Immature natural killer cell (primary cell): ENCODE measurements at regions not wholly inside any gene's neighbourhood (a gene's known extent, or its start where the extent isn't known, plus 50 kb on each side); places are given as distances from the start of the nearest gene placed in this dataset.
"Not testable (repeated sequence)": the region's sequence is repeated elsewhere in the genome, so short reads cannot be mapped to it uniquely, and the experiment has no call there.

Source experiments
- DNase-seq, 3 donors: peaks; one replicate each; pipeline ENCODE4 v3.0.0; 2022; ENCODE audit warnings: mixed read lengths in 1 of 3
- H3K27ac Mint-ChIP-seq, 6 donors: one replicate each; pipeline ENCODE4 v1.8.0; 2020; ENCODE audit warnings: mixed read lengths in 6 of 6, mild to moderate bottlenecking in 5 of 6, inconsistent platforms in 4 of 6, moderate library complexity in 3 of 6
- H3K27me3 Mint-ChIP-seq, 3 donors: one replicate each; pipeline ENCODE4 v1.8.0; 2020 to 2021; ENCODE audit warnings: low read depth in 3 of 3, mild to moderate bottlenecking in 3 of 3, mixed read lengths in 3 of 3, moderate library complexity in 3 of 3, inconsistent platforms in 1 of 3
- H3K36me3 Mint-ChIP-seq, 3 donors: one replicate each; pipeline ENCODE4 v1.8.0; 2020; ENCODE audit warnings: mixed read lengths in 3 of 3, inconsistent platforms in 2 of 3, mild to moderate bottlenecking in 2 of 3
- H3K4me1 Mint-ChIP-seq, 2 donors: one replicate each; pipeline ENCODE4 v1.8.0; 2020; ENCODE audit warnings: inconsistent platforms in 2 of 2, mild to moderate bottlenecking in 2 of 2, mixed read lengths in 2 of 2, moderate library complexity in 1 of 2
- H3K4me3 Mint-ChIP-seq, 5 donors: one replicate each; pipeline ENCODE4 v1.8.0; 2020; ENCODE audit warnings: mild to moderate bottlenecking in 5 of 5, mixed read lengths in 5 of 5, inconsistent platforms in 3 of 5, moderate library complexity in 3 of 5
- H3K9me3 Mint-ChIP-seq, 6 donors: one replicate each; pipeline ENCODE4 v1.8.0; 2020; ENCODE audit warnings: mild to moderate bottlenecking in 6 of 6, mixed read lengths in 6 of 6, inconsistent platforms in 4 of 6, moderate library complexity in 3 of 6

DNA sequence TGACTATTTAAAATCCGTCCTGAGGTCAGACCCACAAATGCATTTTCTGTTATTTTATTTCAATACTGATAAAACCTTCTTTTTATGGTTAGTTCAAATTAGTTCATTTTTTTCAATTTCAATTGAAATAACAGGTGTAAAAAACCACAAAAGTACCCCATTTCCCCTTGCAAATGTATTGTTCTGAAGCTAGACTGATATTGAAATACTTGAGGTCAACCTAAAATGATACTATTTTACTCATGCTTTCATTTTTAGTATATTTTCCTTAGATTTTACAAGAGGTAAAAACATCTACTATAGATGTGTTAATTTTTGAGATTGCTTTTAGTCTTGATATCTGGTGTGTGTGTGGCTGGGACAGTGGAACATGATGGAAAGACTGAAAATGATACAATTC is 2237.8 kb downstream of the ARAP2 start:
- DNase-seq, H3K27me3 Mint-ChIP-seq, H3K36me3 Mint-ChIP-seq, H3K27ac Mint-ChIP-seq, H3K4me1 Mint-ChIP-seq, H3K4me3 Mint-ChIP-seq: not testable (repeated sequence)
- H3K9me3 Mint-ChIP-seq = peaks cover 7 to 18% (median 11%) of the 10 kb centered on the region in 6 donors

DNA sequence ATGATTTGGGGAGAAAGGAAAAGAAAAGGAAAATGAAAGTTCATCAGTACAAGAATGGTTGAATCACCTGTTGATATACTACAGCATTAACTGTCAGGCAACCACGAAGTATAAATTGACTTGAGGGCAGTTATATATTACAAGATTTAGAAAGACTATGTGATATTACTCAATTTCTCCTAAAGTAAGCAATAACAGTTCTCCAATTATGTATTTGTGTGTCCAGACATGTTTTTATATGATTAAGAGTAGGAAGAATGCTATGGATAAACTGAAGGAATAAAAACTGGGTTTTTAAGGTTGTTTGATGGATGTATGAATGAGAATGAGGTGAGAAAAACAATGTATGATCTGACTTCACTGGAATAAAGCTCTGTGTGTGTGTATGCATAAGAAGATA is 2234.4 kb downstream of the ARAP2 start:
- no peaks in the 10 kb centered on the region for H3K27me3 Mint-ChIP-seq
- no peaks in the 10 kb centered on the region for H3K36me3 Mint-ChIP-seq
- no peaks in the 10 kb centered on the region for H3K4me1 Mint-ChIP-seq
- H3K9me3 Mint-ChIP-seq = peaks cover 6 to 18% (median 11%) of the 10 kb centered on the region in 6 donors
- H3K4me3 Mint-ChIP-seq = no peak overlapping the region
- no peak overlapping the region for H3K27ac Mint-ChIP-seq
- DNase-seq = no peak

- DNase-seq = no peak
- Mint-ChIP-seq H3K36me3 (no peaks in the 10 kb centered on the region), H3K4me3 (no peak overlapping the region), H3K27ac (no peak overlapping the region), H3K27me3 (no peaks in the 10 kb centered on the region), H3K4me1 (no peaks in the 10 kb centered on the region), H3K9me3 (peaks cover 6 to 21% (median 15%) of the 10 kb centered on the region in 6 donors)
Measured at GRCh38 chr4:34010751-34011519, 2233.4 kb downstream of the ARAP2 start.

GRCh38 chr4:34035225-34035624 is 2209.1 kb downstream of the ARAP2 start:
- DNase-seq = no peak
- no peaks in the 10 kb centered on the region for H3K27me3 Mint-ChIP-seq
- no peak overlapping the region for H3K4me3 Mint-ChIP-seq
- H3K4me1 Mint-ChIP-seq = no peaks in the 10 kb centered on the region
- H3K36me3 Mint-ChIP-seq = no peaks in the 10 kb centered on the region
- no peak overlapping the region for H3K27ac Mint-ChIP-seq
- peaks cover 6 to 28% (median 13%) of the 10 kb centered on the region in 6 donors for H3K9me3 Mint-ChIP-seq

DNA sequence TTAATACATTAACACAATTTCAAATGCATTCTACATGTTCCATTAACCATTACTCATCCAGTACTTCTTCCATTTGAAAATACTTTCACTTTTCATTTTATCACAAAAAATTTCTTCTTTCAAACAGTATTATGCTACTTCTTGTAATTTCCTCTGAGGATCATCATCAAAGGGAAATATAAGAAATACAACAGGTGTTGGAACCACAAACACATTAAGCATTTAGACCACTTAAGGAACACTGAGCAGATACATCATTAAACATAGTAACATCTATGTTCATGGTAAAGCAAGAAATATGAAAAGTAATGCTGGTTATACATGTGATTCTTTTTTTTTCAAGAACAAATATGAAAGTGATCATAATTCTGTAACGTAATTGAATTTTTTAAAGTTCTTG is 2207.0 kb downstream of the ARAP2 start:
- DNase-seq = no peak
- Mint-ChIP-seq H3K27ac (no peak overlapping the region), H3K4me3 (no peak overlapping the region), H3K36me3 (no peaks in the 10 kb centered on the region), H3K9me3 (peaks cover 3 to 23% (median 9%) of the 10 kb centered on the region in 6 donors), H3K27me3 (no peaks in the 10 kb centered on the region), H3K4me1 (no peaks in the 10 kb centered on the region)

DNA sequence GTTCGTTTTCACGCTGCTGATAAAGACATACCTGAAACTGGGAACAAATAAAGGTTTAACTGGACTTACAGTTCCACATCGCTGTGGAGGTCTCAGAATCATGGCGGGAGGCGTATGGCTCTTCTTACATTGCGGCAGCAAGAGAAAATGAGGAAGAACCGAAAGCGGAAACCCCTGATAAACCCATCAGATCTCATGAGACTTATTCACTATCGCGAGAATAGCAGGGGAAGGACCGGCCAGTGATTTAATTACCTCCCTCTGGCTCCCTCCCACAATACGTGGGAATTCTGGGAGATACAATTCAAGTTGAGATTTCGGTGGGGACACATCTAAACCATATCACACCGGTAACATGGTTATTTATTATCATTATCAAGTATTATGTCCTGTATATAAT is 2204.5 kb downstream of the ARAP2 start:
- peaks cover 3 to 38% (median 9%) of the 10 kb centered on the region in 6 donors for H3K9me3 Mint-ChIP-seq
- H3K27ac Mint-ChIP-seq = no peak overlapping the region
- H3K4me3 Mint-ChIP-seq = no peak overlapping the region
- no peaks in the 10 kb centered on the region for H3K27me3 Mint-ChIP-seq
- no peaks in the 10 kb centered on the region for H3K4me1 Mint-ChIP-seq
- no peak for DNase-seq
- no peaks in the 10 kb centered on the region for H3K36me3 Mint-ChIP-seq

DNA sequence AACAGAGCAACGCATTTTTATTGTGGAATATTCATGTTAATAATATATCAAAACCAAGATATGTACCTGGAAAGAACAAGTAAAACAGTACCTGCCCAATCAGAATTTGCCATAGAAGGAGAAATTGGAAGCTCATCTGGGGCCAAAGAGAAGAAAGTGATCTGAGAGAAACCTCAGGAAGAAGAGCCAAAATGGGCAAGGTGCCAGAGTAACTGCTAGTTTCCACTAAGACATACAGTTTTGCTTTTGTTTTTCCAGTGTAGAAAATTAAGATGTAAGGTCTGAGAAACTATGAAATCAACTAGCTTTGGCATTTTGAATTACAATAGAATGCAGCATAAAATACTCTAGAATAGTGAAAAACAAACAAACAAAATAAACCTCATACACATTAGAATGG is 2201.2 kb downstream of the ARAP2 start:
- Mint-ChIP-seq H3K27me3 (no peaks in the 10 kb centered on the region), H3K9me3 (peaks cover 5 to 43% (median 12%) of the 10 kb centered on the region in 6 donors), H3K4me1 (no peaks in the 10 kb centered on the region), H3K27ac (no peak overlapping the region), H3K36me3 (no peaks in the 10 kb centered on the region), H3K4me3 (no peak overlapping the region)
- DNase-seq = no peak

DNA sequence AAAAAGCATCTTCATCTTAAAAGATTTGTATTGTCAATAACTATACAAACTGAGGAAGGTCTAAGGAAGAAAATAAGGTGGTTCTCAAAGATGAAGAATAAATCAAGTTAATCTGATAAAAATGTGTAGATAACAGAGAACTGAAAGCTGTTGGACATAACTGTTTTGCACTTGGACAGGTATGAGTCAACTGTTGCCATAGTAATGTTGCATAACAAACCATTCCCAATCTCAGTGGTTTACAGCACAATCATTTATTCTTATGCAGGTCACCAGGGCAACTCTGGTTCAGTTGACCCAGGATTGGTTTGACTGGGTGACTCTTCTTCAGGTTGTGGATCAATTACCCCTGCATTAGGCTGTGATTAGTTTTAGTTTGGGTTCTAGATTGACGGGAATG is 2197.7 kb downstream of the ARAP2 start:
- no peaks in the 10 kb centered on the region for H3K27me3 Mint-ChIP-seq
- no peaks in the 10 kb centered on the region for H3K4me1 Mint-ChIP-seq
- no peak overlapping the region for H3K27ac Mint-ChIP-seq
- H3K4me3 Mint-ChIP-seq = no peak overlapping the region
- peaks cover 3 to 50% (median 15%) of the 10 kb centered on the region in 6 donors for H3K9me3 Mint-ChIP-seq
- H3K36me3 Mint-ChIP-seq = no peaks in the 10 kb centered on the region
- DNase-seq = no peak

GRCh38 chr4:34047363-34047762 is 2197.0 kb downstream of the ARAP2 start:
- no peaks in the 10 kb centered on the region for H3K36me3 Mint-ChIP-seq
- no peak overlapping the region for H3K4me3 Mint-ChIP-seq
- no peaks in the 10 kb centered on the region for H3K4me1 Mint-ChIP-seq
- peaks cover 0 to 45% (median 14%) of the 10 kb centered on the region in 6 donors for H3K9me3 Mint-ChIP-seq
- H3K27me3 Mint-ChIP-seq = no peaks in the 10 kb centered on the region
- no peak for DNase-seq
- H3K27ac Mint-ChIP-seq = no peak overlapping the region

DNA sequence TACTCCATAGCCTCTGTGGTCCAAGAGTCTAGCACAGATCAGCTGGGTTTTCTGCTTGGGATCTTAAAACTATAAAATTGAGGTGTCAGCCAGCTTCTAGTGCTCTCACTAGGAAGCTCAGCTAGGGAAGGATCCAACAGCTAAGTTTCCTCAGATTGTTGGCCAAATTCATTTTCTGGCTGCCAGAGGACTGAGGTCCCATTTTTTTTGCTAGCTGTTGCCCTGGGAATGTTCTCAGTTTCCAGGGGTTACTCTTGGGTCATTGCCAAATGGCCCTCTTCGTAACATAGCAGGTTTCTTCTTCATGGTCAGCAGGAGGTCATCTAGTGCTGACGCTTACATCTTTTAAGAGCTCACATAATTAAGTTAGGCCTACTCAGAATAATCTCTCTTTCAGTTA is 2178.2 kb downstream of the ARAP2 start:
- no peak for DNase-seq
- no peak overlapping the region for H3K27ac Mint-ChIP-seq
- no peaks in the 10 kb centered on the region for H3K36me3 Mint-ChIP-seq
- no peaks in the 10 kb centered on the region for H3K4me1 Mint-ChIP-seq
- peaks cover 2 to 22% (median 12%) of the 10 kb centered on the region in 6 donors for H3K9me3 Mint-ChIP-seq
- peaks cover 0 to 2% (median 0%) of the 10 kb centered on the region in 3 donors for H3K27me3 Mint-ChIP-seq
- no peak overlapping the region for H3K4me3 Mint-ChIP-seq

GRCh38 chr4:34091451-34091850 is 2152.9 kb downstream of the ARAP2 start:
- no peak for DNase-seq
- peaks cover 6 to 33% (median 14%) of the 10 kb centered on the region in 6 donors for H3K9me3 Mint-ChIP-seq
- H3K4me1 Mint-ChIP-seq = no peaks in the 10 kb centered on the region
- no peak overlapping the region for H3K4me3 Mint-ChIP-seq
- no peaks in the 10 kb centered on the region for H3K36me3 Mint-ChIP-seq
- H3K27me3 Mint-ChIP-seq = no peaks in the 10 kb centered on the region
- H3K27ac Mint-ChIP-seq = no peak overlapping the region

- Mint-ChIP-seq H3K27me3 (no peaks in the 10 kb centered on the region), H3K27ac (no peak overlapping the region), H3K4me1 (no peaks in the 10 kb centered on the region), H3K9me3 (peaks cover 8 to 41% (median 13%) of the 10 kb centered on the region in 6 donors), H3K4me3 (no peak overlapping the region), H3K36me3 (no peaks in the 10 kb centered on the region)
- DNase-seq = no peak
Measured at GRCh38 chr4:34094114-34094513, 2150.2 kb downstream of the ARAP2 start.

DNA sequence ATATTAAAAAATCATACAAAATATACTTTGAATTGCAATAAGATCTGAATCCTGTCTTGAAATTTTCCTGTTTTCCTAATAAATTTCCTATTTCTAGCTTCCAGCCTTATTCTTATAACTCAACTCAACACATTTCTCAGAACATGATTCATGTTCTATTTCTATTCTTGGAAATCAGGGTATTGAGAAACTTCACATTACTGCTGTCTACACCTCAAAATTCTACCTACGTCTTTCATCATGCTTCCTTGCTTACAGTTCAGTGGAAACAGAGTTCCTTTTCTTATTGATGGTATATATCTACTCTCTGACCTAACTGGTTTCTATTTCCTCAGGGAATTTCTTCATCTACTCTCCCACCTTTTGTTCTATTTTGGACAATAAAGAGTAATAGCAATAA is 2139.0 kb downstream of the ARAP2 start:
- H3K27ac Mint-ChIP-seq = no peak overlapping the region
- H3K9me3 Mint-ChIP-seq = peaks cover 4 to 23% (median 13%) of the 10 kb centered on the region in 6 donors
- H3K4me1 Mint-ChIP-seq = no peaks in the 10 kb centered on the region
- no peak for DNase-seq
- H3K36me3 Mint-ChIP-seq = no peaks in the 10 kb centered on the region
- H3K27me3 Mint-ChIP-seq = no peaks in the 10 kb centered on the region
- no peak overlapping the region for H3K4me3 Mint-ChIP-seq

- H3K27me3 Mint-ChIP-seq = no peaks in the 10 kb centered on the region
- no peak overlapping the region for H3K27ac Mint-ChIP-seq
- no peaks in the 10 kb centered on the region for H3K4me1 Mint-ChIP-seq
- no peaks in the 10 kb centered on the region for H3K36me3 Mint-ChIP-seq
- H3K9me3 Mint-ChIP-seq = peaks cover 0 to 17% (median 9%) of the 10 kb centered on the region in 6 donors
- H3K4me3 Mint-ChIP-seq = no peak overlapping the region
- no peak for DNase-seq
Measured at GRCh38 chr4:34108391-34108790, 2135.9 kb downstream of the ARAP2 start.

GRCh38 chr4:34112573-34112972 is 2131.7 kb downstream of the ARAP2 start:
- H3K4me1 Mint-ChIP-seq = no peaks in the 10 kb centered on the region
- no peak for DNase-seq
- H3K36me3 Mint-ChIP-seq = no peaks in the 10 kb centered on the region

More at GRCh38 chr4:34112573-34112972, 2131.7 kb downstream of the ARAP2 start:
- Mint-ChIP-seq H3K4me3 (no peak overlapping the region), H3K9me3 (peaks cover 0 to 13% (median 2%) of the 10 kb centered on the region in 6 donors), H3K27ac (no peak overlapping the region), H3K27me3 (peaks cover 0 to 4% (median 0%) of the 10 kb centered on the region in 3 donors)
